ENCODE measurements at regions not wholly inside any gene's neighbourhood (a gene's known extent, or its start where the extent isn't known, plus 50 kb on each side); places are given as distances from the start of the nearest gene placed in this dataset.

DNA sequence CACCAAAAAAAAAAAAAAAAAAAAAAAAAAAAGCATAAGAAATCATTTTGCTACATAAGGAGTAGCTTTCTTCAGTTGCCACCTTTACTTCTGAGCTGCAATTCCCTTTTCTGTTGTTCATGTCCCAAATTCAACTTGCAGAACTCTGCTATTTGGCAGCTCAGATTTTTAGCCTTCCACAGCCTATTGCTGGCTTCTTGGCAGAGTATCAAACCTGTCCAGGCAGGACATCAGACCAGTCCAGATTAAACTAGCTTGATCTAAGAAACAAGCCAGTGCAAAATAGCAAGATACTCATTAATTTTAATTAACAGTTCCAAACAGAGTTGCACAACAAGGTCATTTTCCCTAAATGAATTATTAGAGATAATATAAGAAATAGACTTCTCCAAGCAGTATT lies 123.6 kb upstream of the NR3C2 start:
- Histone ChIP-seq H3K9ac (ENCODE audit: insufficient read depth, low read length) (no peak overlapping the region), H3K4me1 (ENCODE audit: control insufficient read depth, extremely low read depth, insufficient read depth, low read length) (no peaks in the 10 kb centered on the region), H3K27me3 (ENCODE audit: control insufficient read depth, insufficient read depth, low read length) (no peaks in the 10 kb centered on the region), H3K4me2 (ENCODE audit: extremely low read depth, insufficient read depth, low read length) (no peak overlapping the region), H4K20me1 (ENCODE audit: control insufficient read depth, extremely low read depth, insufficient read depth, low read length) (no peaks in the 10 kb centered on the region), H3K9me3 (ENCODE audit: control insufficient read depth, insufficient read depth, low read depth, low read length) (no peaks in the 10 kb centered on the region), H3K27ac (ENCODE audit: insufficient read depth, low read length) (no peak overlapping the region), H2AFZ (ENCODE audit: low read length) (no peak overlapping the region), H3K36me3 (ENCODE audit: control insufficient read depth, insufficient read depth, low read length) (no peaks in the 10 kb centered on the region), H3K79me2 (ENCODE audit: control insufficient read depth, insufficient read depth, low read length) (no peaks in the 10 kb centered on the region), H3K4me3 (replicated peaks in 1 of 4; ENCODE audit: control extremely low read depth in 1 of 4, insufficient read depth in 1 of 4, low read depth in 3 of 4, low read length in 4 of 4) (no peak overlapping the region)
- TF ChIP-seq, protein P1, sequence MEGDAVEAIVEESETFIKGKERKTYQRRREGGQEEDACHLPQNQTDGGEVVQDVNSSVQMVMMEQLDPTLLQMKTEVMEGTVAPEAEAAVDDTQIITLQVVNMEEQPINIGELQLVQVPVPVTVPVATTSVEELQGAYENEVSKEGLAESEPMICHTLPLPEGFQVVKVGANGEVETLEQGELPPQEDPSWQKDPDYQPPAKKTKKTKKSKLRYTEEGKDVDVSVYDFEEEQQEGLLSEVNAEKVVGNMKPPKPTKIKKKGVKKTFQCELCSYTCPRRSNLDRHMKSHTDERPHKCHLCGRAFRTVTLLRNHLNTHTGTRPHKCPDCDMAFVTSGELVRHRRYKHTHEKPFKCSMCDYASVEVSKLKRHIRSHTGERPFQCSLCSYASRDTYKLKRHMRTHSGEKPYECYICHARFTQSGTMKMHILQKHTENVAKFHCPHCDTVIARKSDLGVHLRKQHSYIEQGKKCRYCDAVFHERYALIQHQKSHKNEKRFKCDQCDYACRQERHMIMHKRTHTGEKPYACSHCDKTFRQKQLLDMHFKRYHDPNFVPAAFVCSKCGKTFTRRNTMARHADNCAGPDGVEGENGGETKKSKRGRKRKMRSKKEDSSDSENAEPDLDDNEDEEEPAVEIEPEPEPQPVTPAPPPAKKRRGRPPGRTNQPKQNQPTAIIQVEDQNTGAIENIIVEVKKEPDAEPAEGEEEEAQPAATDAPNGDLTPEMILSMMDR (conservative IDR thresholded peaks at IDR 0.05 in 1 of 2, IDR thresholded peaks at IDR 0.05 in 1 of 2; ENCODE audit: low read depth in 1 of 2, low read length in 2 of 2): no peak
- TF ChIP-seq EZH2 (IDR thresholded peaks at IDR 0.05; ENCODE audit: low read length, missing control alignments): no peak
- DNase-seq (ENCODE audit: low read depth in 2 of 2): no peak

DNA sequence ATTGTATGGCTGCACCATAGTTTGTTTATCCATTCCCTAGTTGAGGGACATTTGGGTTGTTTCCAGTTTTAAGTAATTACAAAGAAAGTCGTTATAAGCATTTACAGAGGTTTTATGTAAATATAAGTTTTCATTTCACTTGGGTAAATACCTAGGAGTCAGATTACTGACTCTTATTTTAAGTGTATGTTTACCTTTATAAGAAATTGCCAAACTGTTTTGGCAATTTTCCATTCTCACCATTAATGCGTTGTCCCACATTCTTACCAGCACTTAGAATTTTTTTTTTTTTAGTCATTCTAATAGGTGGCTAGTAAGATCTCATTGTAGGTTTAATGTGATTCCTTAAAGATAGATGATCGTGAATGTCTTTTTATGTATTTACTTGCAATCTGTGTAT lies 121.5 kb upstream of the NR3C2 start:
- H3K4me1 ChIP-seq (ENCODE audit: control insufficient read depth, extremely low read depth, insufficient read depth, low read length): no peaks in the 10 kb centered on the region
- H3K9ac ChIP-seq (ENCODE audit: insufficient read depth, low read length): no peak overlapping the region
- DNase-seq (ENCODE audit: low read depth in 2 of 2): no peak
- H2AFZ ChIP-seq (ENCODE audit: low read length): no peak overlapping the region
- TF ChIP-seq, protein P1 (conservative IDR thresholded peaks at IDR 0.05 in 1 of 2, IDR thresholded peaks at IDR 0.05 in 1 of 2; ENCODE audit: low read depth in 1 of 2, low read length in 2 of 2): no peak
- TF ChIP-seq EZH2 (IDR thresholded peaks at IDR 0.05; ENCODE audit: low read length, missing control alignments): no peak
- no peak overlapping the region for H3K4me2 ChIP-seq (ENCODE audit: extremely low read depth, insufficient read depth, low read length)
- no peaks in the 10 kb centered on the region for H4K20me1 ChIP-seq (ENCODE audit: control insufficient read depth, extremely low read depth, insufficient read depth, low read length)
- no peaks in the 10 kb centered on the region for H3K9me3 ChIP-seq (ENCODE audit: control insufficient read depth, insufficient read depth, low read depth, low read length)
- H3K4me3 ChIP-seq (replicated peaks in 1 of 4; ENCODE audit: control extremely low read depth in 1 of 4, insufficient read depth in 1 of 4, low read depth in 3 of 4, low read length in 4 of 4): no peak overlapping the region
- no peak overlapping the region for H3K27ac ChIP-seq (ENCODE audit: insufficient read depth, low read length)
- H3K27me3 ChIP-seq (ENCODE audit: control insufficient read depth, insufficient read depth, low read length): no peaks in the 10 kb centered on the region
- no peaks in the 10 kb centered on the region for H3K79me2 ChIP-seq (ENCODE audit: control insufficient read depth, insufficient read depth, low read length)
- no peaks in the 10 kb centered on the region for H3K36me3 ChIP-seq (ENCODE audit: control insufficient read depth, insufficient read depth, low read length)

DNA sequence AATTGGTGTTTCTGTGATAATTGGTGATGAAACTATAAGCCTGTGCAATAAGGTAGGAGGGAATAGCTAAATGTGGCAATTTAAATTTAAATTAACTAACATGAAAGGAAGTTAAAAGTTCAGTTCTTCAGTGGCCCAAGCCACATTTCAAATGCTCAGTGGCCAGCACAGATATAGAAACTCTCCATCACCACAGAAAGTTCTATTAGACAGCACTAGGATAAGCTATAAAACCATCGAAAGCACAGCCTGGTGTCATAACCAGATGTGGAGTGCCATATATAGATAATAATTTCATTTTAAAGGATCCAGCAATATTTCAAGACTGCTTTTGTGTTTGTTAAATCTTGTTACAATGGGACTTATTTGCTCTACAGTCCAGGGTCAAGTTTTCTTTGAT lies 119.3 kb upstream of the NR3C2 start:
- H3K4me3 ChIP-seq (replicated peaks in 1 of 4; ENCODE audit: control extremely low read depth in 1 of 4, insufficient read depth in 1 of 4, low read depth in 3 of 4, low read length in 4 of 4): no peak overlapping the region
- H3K9ac ChIP-seq (ENCODE audit: insufficient read depth, low read length): no peak overlapping the region
- DNase-seq (ENCODE audit: low read depth in 2 of 2): no peak
- H3K4me2 ChIP-seq (ENCODE audit: extremely low read depth, insufficient read depth, low read length): no peak overlapping the region
- H3K27me3 ChIP-seq (ENCODE audit: control insufficient read depth, insufficient read depth, low read length): no peaks in the 10 kb centered on the region
- TF ChIP-seq, protein P1 (conservative IDR thresholded peaks at IDR 0.05 in 1 of 2, IDR thresholded peaks at IDR 0.05 in 1 of 2; ENCODE audit: low read depth in 1 of 2, low read length in 2 of 2): no peak
- no peak for TF ChIP-seq EZH2 (IDR thresholded peaks at IDR 0.05; ENCODE audit: low read length, missing control alignments)
- no peaks in the 10 kb centered on the region for H3K79me2 ChIP-seq (ENCODE audit: control insufficient read depth, insufficient read depth, low read length)
- H2AFZ ChIP-seq (ENCODE audit: low read length): no peak overlapping the region
- H3K4me1 ChIP-seq (ENCODE audit: control insufficient read depth, extremely low read depth, insufficient read depth, low read length): no peaks in the 10 kb centered on the region
- H3K9me3 ChIP-seq (ENCODE audit: control insufficient read depth, insufficient read depth, low read depth, low read length): no peaks in the 10 kb centered on the region
- no peak overlapping the region for H3K27ac ChIP-seq (ENCODE audit: insufficient read depth, low read length)
- no peaks in the 10 kb centered on the region for H3K36me3 ChIP-seq (ENCODE audit: control insufficient read depth, insufficient read depth, low read length)
- H4K20me1 ChIP-seq (ENCODE audit: control insufficient read depth, extremely low read depth, insufficient read depth, low read length): no peaks in the 10 kb centered on the region
